ENCODE measurements at regions not wholly inside any gene's neighbourhood (a gene's known extent, or its start where the extent isn't known, plus 50 kb on each side); places are given as distances from the start of the nearest gene placed in this dataset.

GRCh38 chr2:230648356-230648755, 64.3 kb upstream of the CAB39 start:
- Histone ChIP-seq H3K4me1 (peaks cover 0 to 2% of the 10 kb centered on the region in 2 donors), H3K9me3 (no peaks in the 10 kb centered on the region), H3K27ac (no peak overlapping the region), H3K36me3 (no peaks in the 10 kb centered on the region), H3K4me3 (no peak overlapping the region), H3K27me3 (no peaks in the 10 kb centered on the region)
- intact Hi-C loops (cut with DNase I; ENCODE audit: low total_unique reads): no loop called here
- in situ Hi-C loops (cut with MboI; ENCODE audit: low sequenced_read_pairs in 4 of 4): no loop called here
- no peak for DNase-seq
- no peak for ATAC-seq
- no peak for TF ChIP-seq POLR2A (IDR thresholded peaks at IDR 0.05)
- TF ChIP-seq CTCF (IDR thresholded peaks at IDR 0.05 in 4 of 5, conservative IDR thresholded peaks at IDR 0.05 in 1 of 5): no peak

GRCh38 chr2:230650585-230651137, 62.0 kb upstream of the CAB39 start:
- in situ Hi-C loops (cut with MboI; ENCODE audit: low sequenced_read_pairs in 4 of 4): no loop called here
- DNase-seq: no peak

GRCh38 chr2:230654057-230654456, 58.6 kb upstream of the CAB39 start:
- Histone ChIP-seq H3K9me3 (no peaks in the 10 kb centered on the region), H3K27ac (no peak overlapping the region), H3K4me1 (peaks cover 0 to under 1% of the 10 kb centered on the region in 2 donors), H3K4me3 (no peak overlapping the region), H3K27me3 (no peaks in the 10 kb centered on the region), H3K36me3 (no peaks in the 10 kb centered on the region)
- DNase-seq (no peak), ATAC-seq (no peak)
- in situ Hi-C loops (cut with MboI; ENCODE audit: low sequenced_read_pairs in 4 of 4) (no loop called here), intact Hi-C loops (cut with DNase I; ENCODE audit: low total_unique reads) (no loop called here)
- TF ChIP-seq POLR2A (IDR thresholded peaks at IDR 0.05) (no peak), CTCF (IDR thresholded peaks at IDR 0.05 in 4 of 5, conservative IDR thresholded peaks at IDR 0.05 in 1 of 5) (no peak)

More at GRCh38 chr2:230650585-230651137, 62.0 kb upstream of the CAB39 start:
- intact Hi-C loops (cut with DNase I; ENCODE audit: low total_unique reads): no loop called here
- H3K4me3 ChIP-seq: no peak overlapping the region
- no peak for ATAC-seq
- H3K4me1 ChIP-seq: no peaks in the 10 kb centered on the region
- H3K36me3 ChIP-seq: no peaks in the 10 kb centered on the region
- H3K27me3 ChIP-seq: no peaks in the 10 kb centered on the region
- no peaks in the 10 kb centered on the region for H3K9me3 ChIP-seq
- H3K27ac ChIP-seq: no peak overlapping the region
- TF ChIP-seq POLR2A (IDR thresholded peaks at IDR 0.05): no peak
- no peak for TF ChIP-seq CTCF (IDR thresholded peaks at IDR 0.05 in 4 of 5, conservative IDR thresholded peaks at IDR 0.05 in 1 of 5)

- no peaks in the 10 kb centered on the region for H3K9me3 ChIP-seq
- no peak overlapping the region for H3K4me3 ChIP-seq
- no peaks in the 10 kb centered on the region for H3K36me3 ChIP-seq
- no peak for ATAC-seq
- H3K27me3 ChIP-seq: no peaks in the 10 kb centered on the region
- no peak for DNase-seq
- in situ Hi-C loops (cut with MboI; ENCODE audit: low sequenced_read_pairs in 4 of 4) (no loop called here), intact Hi-C loops (cut with DNase I; ENCODE audit: low total_unique reads) (no loop called here)
- TF ChIP-seq CTCF (IDR thresholded peaks at IDR 0.05 in 4 of 5, conservative IDR thresholded peaks at IDR 0.05 in 1 of 5) (no peak), POLR2A (IDR thresholded peaks at IDR 0.05) (no peak)
- no peak overlapping the region for H3K27ac ChIP-seq
- peaks cover 11 to 27% of the 10 kb centered on the region in 2 donors for H3K4me1 ChIP-seq
Measured at GRCh38 chr2:230657462-230657861, 55.2 kb upstream of the CAB39 start.

GRCh38 chr2:230657906-230658305, 54.7 kb upstream of the CAB39 start:
- H3K4me3 ChIP-seq: no peak overlapping the region
- H3K27ac ChIP-seq: no peak overlapping the region
- no peak for DNase-seq
- intact Hi-C loops (cut with DNase I; ENCODE audit: low total_unique reads) (no loop called here), in situ Hi-C loops (cut with MboI; ENCODE audit: low sequenced_read_pairs in 4 of 4) (no loop called here)
- no peaks in the 10 kb centered on the region for H3K27me3 ChIP-seq
- peaks cover 11 to 27% of the 10 kb centered on the region in 2 donors for H3K4me1 ChIP-seq
- no peak for ATAC-seq
- H3K9me3 ChIP-seq: no peaks in the 10 kb centered on the region
- no peaks in the 10 kb centered on the region for H3K36me3 ChIP-seq
- TF ChIP-seq POLR2A (IDR thresholded peaks at IDR 0.05) (no peak), CTCF (IDR thresholded peaks at IDR 0.05 in 4 of 5, conservative IDR thresholded peaks at IDR 0.05 in 1 of 5) (no peak)
